NCI-H2227 treated with DMSO at 0.1 percent for 48 hours (cell line): ENCODE measurements at regions not wholly inside any gene's neighbourhood (a gene's known extent, or its start where the extent isn't known, plus 50 kb on each side); places are given as distances from the start of the nearest gene placed in this dataset.

Experiments used
- DNase-seq: peaks from one replicate; lab custom pipeline; 2025; lab: John Stamatoyannopoulos, UW

DNA sequence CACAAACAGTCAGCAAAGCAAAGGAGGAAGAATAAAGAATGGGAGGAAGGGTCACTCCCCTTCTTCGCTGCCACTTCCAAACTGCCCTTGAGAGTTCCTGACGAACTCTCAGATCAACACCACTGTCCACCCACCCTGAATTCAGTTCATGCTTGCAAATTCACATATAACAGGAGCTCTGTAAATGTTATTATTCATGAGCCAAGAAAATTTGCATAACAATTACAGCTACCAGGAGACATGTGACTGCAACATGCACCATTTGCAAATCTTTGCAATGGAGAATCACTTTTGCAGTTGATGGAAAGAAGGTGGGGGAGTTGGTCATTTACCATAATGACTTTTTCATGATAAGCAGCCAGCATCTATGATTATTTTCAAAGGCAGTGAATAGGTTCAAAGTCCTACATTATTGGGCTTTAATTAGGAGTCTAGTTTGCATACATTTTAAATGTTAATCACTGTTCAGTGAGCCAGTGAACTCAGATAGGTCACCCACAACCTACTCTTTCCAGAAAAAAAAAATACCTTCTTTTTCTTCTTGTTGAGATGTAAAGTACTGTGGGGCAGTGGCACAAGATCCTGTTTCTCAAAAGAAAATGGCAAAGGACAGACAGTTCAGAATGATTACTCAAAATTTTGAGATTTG lies 149.7 kb downstream of the CAAP1 start:
- DNase-seq, result no peak

DNA sequence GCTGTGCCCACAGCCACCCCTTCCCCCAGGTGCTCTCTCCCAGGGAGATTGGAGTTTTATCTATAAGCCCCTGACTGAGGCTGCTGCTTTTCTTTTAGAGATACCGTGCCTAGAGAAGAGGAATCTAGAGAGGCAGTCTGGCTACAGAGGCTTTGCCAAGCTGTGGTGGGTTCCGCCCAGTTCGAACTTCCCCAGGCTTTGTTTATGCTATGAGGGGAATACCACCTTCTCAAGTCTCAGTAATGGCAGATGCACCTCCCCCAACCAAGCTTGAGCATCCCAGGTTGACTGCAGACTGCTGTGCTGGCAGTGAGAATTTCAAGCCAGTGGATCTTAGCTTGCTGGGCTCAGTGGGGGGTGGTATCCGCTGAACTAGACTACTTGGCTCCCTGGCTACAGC lies 157.4 kb downstream of the CAAP1 start:
- no peak for DNase-seq

DNA sequence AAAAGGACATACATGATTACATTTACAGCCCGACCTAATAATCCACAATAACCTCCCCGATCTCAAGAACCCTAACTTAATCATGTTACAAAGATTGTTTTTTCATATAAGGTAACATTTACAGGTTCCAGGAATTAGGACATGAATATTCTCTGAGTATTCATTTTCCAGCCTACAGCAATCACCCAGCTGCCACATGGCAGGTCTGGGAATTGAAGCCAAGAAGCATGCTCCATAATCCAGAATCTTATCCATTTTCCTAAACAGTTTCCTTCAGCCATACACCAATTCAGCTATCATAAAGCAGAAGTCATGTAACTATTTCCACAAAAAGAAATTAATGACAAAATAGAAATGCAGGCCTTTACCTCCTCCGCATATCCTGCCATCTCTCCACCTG lies 163.4 kb downstream of the CAAP1 start:
- no peak for DNase-seq

DNA sequence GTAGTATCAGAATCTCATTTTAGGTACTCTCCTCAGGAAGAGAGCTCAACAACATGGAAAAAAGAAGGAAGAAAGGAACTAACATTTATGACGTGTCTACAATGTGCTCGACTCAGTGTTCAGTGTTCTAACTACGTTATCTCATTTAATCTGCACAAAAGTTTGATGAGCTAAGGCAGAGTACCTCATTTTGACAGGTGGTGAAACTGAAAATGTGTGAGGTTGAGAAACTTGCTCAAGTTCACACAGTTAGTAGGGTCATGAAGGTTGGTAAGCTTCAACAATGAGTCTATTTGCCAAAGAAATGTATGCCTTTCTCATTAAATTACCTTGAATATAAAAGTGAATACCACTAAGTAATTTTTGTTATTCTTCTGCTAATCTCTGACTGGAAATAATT lies 165.1 kb downstream of the CAAP1 start:
- DNase-seq, result no peak

DNA sequence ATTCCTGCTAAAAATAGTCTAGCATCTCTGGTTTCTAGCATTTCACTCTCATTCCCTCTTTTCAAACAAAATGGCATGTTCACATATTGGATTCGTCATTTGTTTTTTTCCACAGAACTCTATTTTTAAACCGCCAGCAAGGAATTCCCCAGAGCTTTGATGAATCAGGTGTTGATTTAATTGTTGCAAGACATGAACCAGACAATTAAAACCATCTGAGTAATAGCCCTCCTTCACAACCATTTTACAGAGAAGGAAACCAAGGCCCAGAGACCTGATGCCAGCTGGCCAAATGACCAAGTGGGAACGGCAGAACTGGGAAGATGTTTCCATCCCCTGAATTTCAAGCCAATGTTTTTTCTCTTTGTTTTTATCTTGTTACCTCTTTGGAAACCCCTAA lies 167.0 kb downstream of the CAAP1 start:
- DNase-seq, result no peak

DNA sequence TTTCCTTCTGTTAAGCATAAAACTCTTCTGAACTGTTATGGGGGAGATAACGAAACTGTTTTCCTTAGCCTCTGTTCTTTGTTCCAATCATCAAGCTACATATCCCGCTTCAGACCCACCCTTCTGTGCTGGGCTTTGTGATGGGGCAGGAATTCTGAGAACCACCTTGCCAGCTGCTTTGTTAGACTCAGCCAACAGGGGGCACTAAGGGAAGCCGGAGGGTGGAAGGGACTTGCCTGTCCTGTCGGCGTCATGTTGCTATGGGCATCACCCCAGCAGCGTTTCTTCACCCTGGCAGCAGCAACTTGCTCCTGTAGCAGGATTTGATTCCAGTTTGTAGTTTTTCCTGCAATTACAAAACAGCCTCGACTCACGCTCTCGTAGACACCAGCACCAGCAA lies 169.1 kb downstream of the CAAP1 start:
- no peak for DNase-seq

DNA sequence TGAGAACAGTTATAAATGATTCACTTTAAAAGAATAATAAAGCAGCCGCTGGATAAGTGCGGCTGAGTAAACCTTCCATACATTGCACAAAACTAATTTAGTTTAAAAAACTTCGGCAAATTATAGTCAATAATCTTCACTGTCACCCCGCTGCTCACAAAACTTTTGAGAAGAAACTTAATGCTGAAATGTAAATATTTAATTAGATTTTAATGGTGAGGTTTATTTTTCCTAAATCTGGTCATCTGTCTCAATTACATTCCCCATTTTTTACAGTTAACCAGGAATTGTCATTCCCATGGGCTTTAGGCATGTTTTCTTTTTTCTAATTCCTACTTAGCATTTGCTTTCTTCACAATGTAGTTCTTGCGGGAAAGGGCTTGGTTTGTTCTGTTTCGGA lies 169.8 kb downstream of the CAAP1 start:
- DNase-seq, result no peak

DNA sequence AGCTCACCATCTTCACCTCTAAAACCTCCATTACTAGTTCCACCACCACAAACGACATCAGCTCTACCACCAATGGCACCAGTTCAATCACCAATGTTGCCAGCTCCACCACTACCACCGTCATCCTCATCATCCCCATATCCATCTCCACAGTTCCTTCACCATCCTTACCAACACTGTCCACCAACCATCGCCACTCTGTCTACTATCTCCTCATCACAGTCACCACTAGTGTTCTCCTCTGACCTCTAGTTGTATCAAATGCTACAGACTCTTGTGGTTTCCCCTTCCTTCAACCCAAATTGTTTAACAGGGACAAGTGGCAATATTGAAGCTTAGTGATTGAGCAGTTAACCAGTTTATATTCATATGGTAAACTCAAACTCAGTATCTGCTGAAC lies 182.6 kb downstream of the CAAP1 start:
- no peak for DNase-seq

DNA sequence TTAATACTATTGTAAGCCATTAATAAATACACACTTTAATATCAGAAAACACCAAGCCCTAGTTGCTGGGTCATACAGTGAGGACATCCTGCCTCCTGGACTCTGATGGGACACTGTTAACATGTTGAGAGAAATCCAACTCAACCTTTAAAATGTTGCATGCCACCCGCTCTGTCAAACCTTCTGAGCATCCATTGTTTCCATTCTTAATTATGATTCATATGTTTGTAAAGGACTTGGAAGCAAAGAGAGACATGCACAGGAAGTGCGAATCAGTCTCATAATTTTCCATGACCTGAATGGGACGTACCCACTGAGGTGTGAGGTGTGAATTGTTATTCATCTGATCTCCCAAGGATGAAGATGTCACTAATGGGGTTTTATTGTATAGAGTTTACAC lies 186.4 kb downstream of the CAAP1 start:
- no peak for DNase-seq

DNA sequence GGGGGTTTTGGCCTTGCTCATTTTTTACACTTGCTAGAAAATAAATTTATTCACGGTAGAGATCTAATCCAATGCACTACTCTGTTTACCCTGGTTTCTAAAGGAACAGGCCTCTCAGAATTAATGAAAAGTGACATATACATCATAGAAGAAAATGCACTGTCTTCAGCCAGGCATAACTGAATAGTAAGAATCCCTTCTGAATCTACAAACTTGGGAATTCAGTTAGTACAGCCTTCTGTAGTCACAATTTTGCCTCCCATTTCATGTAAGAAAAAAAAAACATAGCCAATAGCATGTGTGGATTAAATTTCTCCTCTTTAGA lies 197.3 kb downstream of the CAAP1 start:
- DNase-seq, result no peak

DNA sequence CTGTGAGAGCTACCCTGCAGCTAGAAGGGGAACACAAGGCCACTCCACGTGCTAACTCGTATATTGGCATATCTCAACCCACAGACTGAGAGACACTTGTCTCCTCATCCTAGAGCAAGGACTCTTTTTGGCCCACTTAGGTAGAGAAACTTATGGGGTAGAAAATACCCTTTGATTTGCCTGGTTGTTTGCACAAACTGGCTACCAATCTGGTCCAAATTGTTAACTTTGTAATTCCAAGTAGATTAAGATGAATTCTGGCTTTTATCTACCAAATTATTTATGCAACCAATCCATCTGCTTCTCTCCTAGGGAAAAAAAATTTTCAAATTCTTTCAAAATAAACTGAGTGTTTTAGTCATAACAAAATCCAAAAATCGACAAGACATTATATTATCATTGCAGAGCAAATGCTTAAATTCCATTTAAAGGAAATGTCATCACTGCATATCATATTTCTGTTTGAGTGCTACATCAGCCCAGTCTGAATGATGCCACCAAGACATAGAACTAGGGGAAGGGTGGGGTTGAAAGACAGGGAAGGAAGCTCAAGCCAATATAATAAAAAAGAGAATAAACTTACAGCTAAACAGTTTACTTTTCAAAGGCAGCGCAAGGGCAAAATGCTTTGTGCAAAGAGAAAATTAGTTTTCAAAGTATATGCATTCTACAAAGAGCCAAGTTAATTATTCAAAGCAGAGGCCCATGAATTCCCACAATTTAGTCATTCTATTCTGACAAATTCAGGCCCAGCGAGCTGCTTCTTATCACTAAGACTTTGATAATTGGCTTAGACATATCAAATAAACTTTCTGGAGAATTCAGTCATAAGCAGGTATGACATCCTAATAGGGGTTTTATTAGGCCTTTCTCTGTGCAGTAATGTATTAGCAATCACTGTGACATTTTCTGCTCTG lies 198.0 kb downstream of the CAAP1 start:
- DNase-seq, result no peak

DNA sequence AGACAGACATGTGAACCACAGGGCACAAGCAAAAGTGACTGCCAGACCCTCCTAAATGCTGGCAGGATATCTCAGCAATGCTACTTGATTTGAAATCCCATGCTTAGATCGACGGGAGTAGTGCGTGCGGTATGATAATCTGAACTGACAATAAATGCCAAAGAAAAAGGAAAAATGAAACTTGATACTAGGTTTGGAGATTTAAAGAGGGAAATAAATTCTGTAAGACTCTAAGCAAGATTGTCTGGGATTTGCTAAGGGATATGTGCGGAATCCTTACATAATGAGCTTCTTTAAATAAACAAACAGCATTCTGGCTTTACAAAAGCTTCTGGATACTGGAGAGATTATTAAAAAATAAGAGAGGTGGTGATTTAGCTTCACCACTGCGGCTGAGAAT lies 203.6 kb downstream of the CAAP1 start:
- no peak for DNase-seq

DNA sequence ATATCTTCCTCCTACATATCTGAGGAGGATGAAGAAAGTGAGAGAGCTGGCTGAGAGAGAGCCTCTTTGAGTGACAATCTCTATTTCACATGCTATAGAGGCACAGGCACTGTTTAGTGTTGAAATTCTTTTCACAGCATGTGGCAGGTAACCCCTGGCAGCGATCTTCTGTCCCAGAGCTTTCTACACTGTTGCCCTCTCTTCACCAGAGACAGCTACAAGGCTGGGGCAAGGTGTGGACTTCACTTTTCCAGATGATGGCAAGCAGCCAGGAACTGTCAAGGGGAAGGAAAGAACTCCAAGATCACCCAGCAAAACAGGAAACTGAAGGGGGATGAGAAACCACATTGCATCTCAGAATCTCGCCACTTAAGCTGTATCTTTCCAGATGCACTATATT lies 205.2 kb downstream of the CAAP1 start:
- no peak for DNase-seq

DNA sequence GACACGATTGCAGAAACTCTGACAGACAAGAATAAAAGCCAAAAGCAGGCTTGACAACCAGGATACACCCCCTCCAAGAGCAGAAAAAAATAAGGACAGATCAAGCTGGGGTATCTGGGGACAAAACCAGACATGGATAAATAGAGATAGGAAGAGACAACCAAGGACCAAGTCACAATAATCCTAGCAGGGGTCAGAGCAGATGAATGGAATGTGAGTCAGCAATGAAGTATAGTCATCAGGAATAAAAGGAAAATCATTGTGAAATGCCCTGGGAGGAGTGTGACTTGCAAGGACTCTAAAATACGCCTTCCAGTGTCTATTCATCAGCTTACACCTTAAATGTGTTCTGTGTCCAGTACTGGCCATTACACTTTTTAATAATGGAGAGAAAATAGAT lies 206.8 kb downstream of the CAAP1 start:
- DNase-seq, result no peak

DNA sequence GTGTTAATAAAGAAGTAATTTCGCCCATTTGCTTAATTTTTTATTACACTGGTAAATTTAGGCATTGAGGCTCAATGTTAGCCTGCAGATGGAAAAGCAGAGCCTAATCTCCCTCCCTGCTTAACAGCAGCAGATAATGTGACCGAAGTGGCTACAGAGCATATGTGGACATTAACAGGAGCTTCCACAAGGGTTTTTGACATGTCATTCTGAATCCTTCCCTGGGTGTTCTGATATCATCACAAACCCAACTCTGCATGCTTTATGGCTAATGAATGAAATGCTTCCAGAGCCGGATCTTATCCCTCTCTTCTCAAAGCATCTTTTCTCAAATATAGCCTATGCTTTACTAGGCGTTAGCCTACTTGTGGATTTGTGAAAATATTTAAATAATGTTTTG lies 208.6 kb downstream of the CAAP1 start:
- no peak for DNase-seq

DNA sequence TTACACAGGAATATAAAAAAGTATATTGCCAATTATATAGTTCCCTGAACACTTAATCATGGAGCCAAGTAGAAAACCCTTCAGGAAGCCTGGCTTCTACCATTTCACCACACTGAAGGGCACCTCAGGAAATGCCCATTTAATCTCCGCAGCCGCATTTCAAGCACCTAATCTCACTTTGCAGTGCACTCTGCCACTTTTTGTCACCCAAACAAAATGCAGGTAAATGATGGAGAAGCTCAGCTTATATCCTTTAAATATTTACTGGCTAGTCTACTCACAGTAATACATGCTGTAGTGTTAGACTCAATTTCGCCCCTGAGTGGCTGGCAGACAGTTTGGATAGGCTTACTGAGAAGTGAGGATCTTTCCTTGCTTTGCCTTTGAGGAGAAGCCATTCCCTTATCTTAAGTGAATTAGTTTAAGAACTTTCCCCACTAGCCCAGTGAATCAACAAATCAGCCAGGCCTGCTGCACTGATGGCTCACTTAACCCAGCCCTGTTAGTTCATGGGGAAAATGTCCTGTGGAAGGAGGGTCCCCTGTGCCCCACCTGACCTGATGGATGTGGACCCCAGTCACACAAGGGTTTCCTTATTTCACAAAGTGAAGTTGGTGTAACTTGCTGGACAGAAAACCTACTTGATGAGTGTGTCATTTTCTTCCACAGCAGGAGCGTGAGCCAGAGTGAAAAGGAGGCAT lies 209.7 kb downstream of the CAAP1 start:
- no peak for DNase-seq

DNA sequence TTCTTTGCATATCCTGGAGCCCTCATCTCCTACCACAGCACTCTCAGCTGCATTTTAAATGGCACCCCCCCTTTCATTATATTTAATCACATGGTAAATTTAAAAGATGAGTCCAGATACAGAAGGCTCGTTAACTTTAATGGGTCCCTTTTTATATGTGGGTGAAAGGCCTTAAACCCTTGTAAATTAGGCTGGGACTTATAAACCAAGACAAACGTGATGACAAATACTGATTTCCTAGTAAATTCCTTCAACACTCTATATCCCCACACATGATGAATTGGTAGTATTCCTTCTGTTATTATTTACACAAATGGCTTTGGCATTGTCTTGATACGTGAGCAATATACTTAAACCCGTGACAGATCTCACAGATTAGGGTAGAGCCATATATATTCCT lies 210.6 kb downstream of the CAAP1 start:
- no peak for DNase-seq

DNA sequence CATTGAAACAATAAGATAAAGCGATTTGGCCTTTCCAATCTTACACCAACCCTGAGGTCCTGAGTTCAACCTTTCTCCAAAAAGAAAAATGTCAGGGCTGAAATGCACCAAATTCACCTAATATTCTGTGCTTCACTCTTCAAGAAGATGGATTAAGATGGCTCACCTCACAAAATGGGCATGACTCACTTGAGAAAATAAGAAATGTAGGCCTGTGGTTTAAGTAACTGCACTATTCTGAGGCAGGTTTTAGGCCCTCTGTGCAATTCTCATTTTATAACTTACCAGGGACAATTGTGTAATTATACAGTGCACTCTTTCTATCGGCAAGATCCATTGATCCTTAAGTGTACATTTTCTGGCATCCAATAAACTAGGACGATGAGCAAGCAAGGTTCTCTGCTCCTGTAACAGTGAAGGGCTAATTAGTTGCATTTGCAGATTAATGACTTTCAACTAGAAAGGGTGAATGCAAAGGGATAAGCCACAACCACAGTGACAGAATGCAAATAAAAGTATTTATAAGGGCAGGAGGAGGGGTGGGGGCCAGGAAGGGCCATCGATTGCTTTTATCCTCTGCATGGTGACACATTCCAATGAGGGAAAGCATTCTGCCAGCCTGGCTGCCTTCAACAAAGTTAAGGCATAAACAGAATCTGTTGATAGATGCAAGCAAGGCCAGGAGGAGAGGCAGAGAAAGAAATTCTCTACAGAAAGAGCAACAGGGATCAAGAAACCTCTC lies 214.5 kb downstream of the CAAP1 start:
- no peak for DNase-seq

DNA sequence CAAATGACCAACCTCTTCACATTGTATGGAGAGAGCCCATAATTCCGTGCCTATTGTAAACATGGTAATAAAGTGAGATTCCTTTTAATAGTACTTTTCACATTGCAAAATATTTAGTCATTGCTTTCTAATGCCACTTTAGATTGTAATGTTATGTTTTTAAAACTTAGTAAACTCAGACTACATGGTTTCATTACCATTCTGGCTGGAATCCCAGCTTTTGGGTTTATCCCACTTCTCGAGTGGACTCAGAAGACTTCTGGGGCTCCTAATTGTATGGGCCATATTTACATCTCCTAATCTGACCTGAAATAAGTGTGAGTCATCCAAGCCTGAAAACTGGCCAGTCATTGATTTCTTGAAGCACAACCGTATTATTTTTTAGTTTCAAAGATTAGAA lies 217.6 kb downstream of the CAAP1 start:
- no peak for DNase-seq

DNA sequence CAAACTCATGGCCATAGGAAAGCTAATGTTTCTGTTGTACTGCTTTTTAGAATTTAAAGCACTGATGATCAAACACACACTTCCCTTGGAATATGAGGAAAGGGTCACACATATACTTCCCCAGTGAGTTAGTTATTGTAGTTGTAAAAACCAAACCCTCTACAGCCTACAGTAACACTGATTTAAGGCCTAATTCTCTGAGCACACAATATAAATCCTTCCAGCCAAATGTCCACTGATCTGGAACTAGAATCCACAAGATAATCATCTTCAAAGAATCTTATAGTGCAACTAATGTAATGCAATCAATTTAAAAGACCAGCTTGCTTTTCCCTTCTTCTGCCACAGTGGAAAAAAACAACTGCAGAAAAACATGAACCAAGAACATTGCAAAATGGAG lies 219.3 kb downstream of the CAAP1 start:
- DNase-seq, result no peak

DNA sequence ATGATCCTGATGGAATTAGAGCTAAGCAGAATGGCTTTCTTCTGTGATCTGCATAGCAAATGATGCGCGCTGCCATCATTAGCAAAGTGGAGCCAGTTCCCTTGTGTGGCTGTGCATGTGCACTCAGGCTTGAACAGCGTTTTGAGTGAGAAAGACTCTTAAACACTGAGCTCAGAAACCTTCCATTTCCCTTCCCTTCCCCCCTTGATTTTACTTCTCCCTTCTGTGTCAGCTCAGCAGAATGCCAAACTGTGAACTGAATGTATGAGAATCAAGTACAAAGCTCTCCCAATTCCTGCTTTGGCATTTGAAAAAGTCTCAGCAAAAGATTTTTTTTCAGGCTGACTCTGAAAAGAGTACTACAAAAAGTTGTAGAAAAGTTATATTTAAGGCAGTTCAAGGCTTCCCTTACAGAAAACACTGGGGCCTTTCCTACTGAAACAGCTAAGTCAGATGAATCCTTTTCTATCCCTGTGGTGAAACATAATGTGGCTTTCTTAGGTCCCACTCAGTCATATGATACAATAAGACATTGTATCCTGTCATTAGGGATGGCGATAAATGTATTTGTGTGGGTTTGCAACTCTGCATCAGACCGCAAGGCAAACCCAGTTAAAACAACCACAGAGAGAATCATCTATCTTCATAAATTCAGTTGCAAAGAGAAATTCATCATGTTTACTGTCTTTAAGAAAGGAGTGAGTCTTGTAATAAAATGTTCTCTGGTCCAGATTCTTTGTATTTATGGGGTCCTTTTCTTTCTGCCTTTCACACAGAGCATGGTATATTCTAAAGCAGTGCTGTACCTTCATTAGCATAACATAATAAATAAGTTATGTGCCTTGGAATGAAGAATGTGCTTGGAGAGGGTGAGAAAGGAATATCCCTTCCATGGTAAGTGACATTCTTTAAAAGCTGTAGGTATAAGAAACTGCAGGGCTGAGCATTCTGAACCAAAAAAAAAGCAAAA lies 222.6 kb downstream of the CAAP1 start:
- DNase-seq, result no peak
